Endothelial cell of umbilical vein (primary cell): ENCODE measurements at regions not wholly inside any gene's neighbourhood (a gene's known extent, or its start where the extent isn't known, plus 50 kb on each side); places are given as distances from the start of the nearest gene placed in this dataset.

Experiments
- BruUV-seq: library from RNA; stranded (reverse); fragments of 400-500 nt; replicated peaks from 2 replicates; lab custom pipeline; 2021; lab: Mats Ljungman, UMichigan
- CTCF ChIA-PET: fragments of 300-600, 350-600 bp; sonication (Branson Sonifier 250); formaldehyde crosslinking; loops from one replicate; lab custom pipeline; 2021; ENCODE audit warnings: antibody characterized with exemption, inconsistent platforms; lab: Charles Lee
- POLR2A ChIA-PET: fragments of 300-600, 350-600 bp; sonication (Branson Sonifier 250); formaldehyde crosslinking; loops from one replicate; lab custom pipeline; 2021; ENCODE audit warnings: antibody characterized with exemption, inconsistent platforms; lab: Charles Lee
- DNase-seq: peaks from one replicate; pipeline ENCODE4 v3.0.0-alpha.2; 2011; ENCODE audit warnings: low read depth, low spot score
- FAIRE-seq: peaks from 2 replicates; lab custom pipeline; 2011; peaks lifted over from hg19 to GRCh38; lab: Jason Lieb, UNC
- H2AFZ ChIP-seq: 2 replicates; pipeline ENCODE4 v1.6.0; 2012; ENCODE audit warnings: low read depth, low read length, control low read depth, inconsistent platforms
- H3K27ac ChIP-seq: 2 replicates; pipeline ENCODE4 v1.5.1; 2011; ENCODE audit warnings: low read depth, mild to moderate bottlenecking, control low read depth, low read length, moderate library complexity; ENCODE audit not compliant: insufficient read depth
- H3K27me3 ChIP-seq, 2 experiments: 2 replicates each; pipeline versions ENCODE4 v1.6.0 to v1.6.1; 2011; ENCODE audit warnings: low read length in 2 of 2, mixed read lengths in 1 of 2; ENCODE audit not compliant: control insufficient read depth in 2 of 2, insufficient read depth in 2 of 2
- H3K36me3 ChIP-seq, 2 experiments: 2 replicates in 1 of 2; 3 replicates in 1 of 2; pipeline ENCODE4 v1.5.1; 2011; ENCODE audit warnings: low read length in 2 of 2, mild to moderate bottlenecking in 1 of 2, moderate library complexity in 1 of 2; ENCODE audit not compliant: control insufficient read depth in 2 of 2, insufficient read depth in 2 of 2; ENCODE audit errors: extremely low read depth in 1 of 2
- H3K4me1 ChIP-seq: 3 replicates; pipeline ENCODE4 v1.5.1; 2011; ENCODE audit warnings: mild to moderate bottlenecking, low read length; ENCODE audit not compliant: control insufficient read depth, insufficient read depth; ENCODE audit errors: extremely low read depth
- H3K4me2 ChIP-seq: 2 replicates; pipeline ENCODE4 v1.6.1; 2011; ENCODE audit warnings: low read length, control low read depth, mixed read lengths; ENCODE audit not compliant: insufficient read depth
- H3K4me3 ChIP-seq, 3 experiments: fragments of 200-600 bp in 1 of 3; sonication (generic), shearing (Covaris generic) in 1 of 3; replicated peaks in 1 of 3; 2 replicates each; pipeline ENCODE4 v1.5.1; 2011 to 2016; ENCODE audit warnings: control low read depth in 3 of 3, low read length in 3 of 3, mild to moderate bottlenecking in 2 of 3, inconsistent platforms in 1 of 3, low read depth in 1 of 3, moderate library complexity in 1 of 3; ENCODE audit not compliant: insufficient read depth in 1 of 3
- H3K79me2 ChIP-seq: 2 replicates; pipeline ENCODE4 v1.6.0; 2012; ENCODE audit warnings: low read length, inconsistent platforms; ENCODE audit not compliant: control insufficient read depth, insufficient read depth
- H3K9ac ChIP-seq: replicated peaks from 2 replicates; pipeline ENCODE3; 2011; ENCODE audit warnings: low read length, control low read depth; ENCODE audit not compliant: insufficient read depth; ENCODE audit errors: extremely low read depth
- H3K9me1 ChIP-seq: replicated peaks from 3 replicates; pipeline ENCODE4 v1.6.0; 2011; ENCODE audit warnings: mild to moderate bottlenecking, low read length; ENCODE audit not compliant: control insufficient read depth, insufficient read depth; ENCODE audit errors: extremely low read depth
- H3K9me3 ChIP-seq: replicated peaks from 2 replicates; pipeline ENCODE4 v1.5.1; 2012; ENCODE audit warnings: low read length, inconsistent platforms; ENCODE audit not compliant: control insufficient read depth, insufficient read depth
- H4K20me1 ChIP-seq: replicated peaks from 2 replicates; pipeline ENCODE3; 2011; ENCODE audit warnings: mild to moderate bottlenecking, low read length; ENCODE audit not compliant: control insufficient read depth, insufficient read depth; ENCODE audit errors: extremely low read depth
- CTCF ChIP-seq, 2 donors: IDR thresholded peaks; 1 replicate in 1 of 2; 2 replicates in 1 of 2; pipeline ENCODE4 v1.5.1; 2011; ENCODE audit warnings: low read length in 2 of 2, mild to moderate bottlenecking in 2 of 2, moderate library complexity in 2 of 2, control low read depth in 1 of 2, inconsistent platforms in 1 of 2, low read depth in 1 of 2; ENCODE audit not compliant: insufficient read depth in 1 of 2; ENCODE audit errors: extremely low read depth in 1 of 2
- EZH2 ChIP-seq: IDR thresholded peaks from 2 replicates; pipeline ENCODE4 v1.6.1; 2012; ENCODE audit warnings: borderline replicate concordance, low read depth, mild to moderate bottlenecking, moderate library complexity, low read length, inconsistent platforms; ENCODE audit not compliant: severe bottlenecking
- FOS ChIP-seq: IDR thresholded peaks from 2 replicates; pipeline ENCODE4 v1.6.1; 2011; ENCODE audit warnings: mild to moderate bottlenecking, low read length, moderate library complexity, borderline replicate concordance; ENCODE audit not compliant: insufficient read depth
- GATA2 ChIP-seq: IDR thresholded peaks from 2 replicates; pipeline ENCODE4 v1.7.0; 2011; ENCODE audit warnings: low read depth, mild to moderate bottlenecking, moderate library complexity, mixed read lengths, low read length; ENCODE audit not compliant: insufficient read length, insufficient read depth
- JUN ChIP-seq: IDR thresholded peaks from 2 replicates; pipeline ENCODE4 v1.6.1; 2011; ENCODE audit warnings: borderline replicate concordance, low read depth; ENCODE audit not compliant: insufficient read length, insufficient read depth
- MAX ChIP-seq: IDR thresholded peaks from 2 replicates; pipeline ENCODE4 v1.6.1; 2011; ENCODE audit not compliant: insufficient read depth, insufficient read length
- MYC ChIP-seq: IDR thresholded peaks from one replicate; pipeline ENCODE4 v1.6.1; 2011; ENCODE audit warnings: mild to moderate bottlenecking, low read depth, low read length
- POLR2A ChIP-seq: IDR thresholded peaks from 2 replicates; pipeline ENCODE4 v1.6.1; 2012; ENCODE audit warnings: low read depth, mild to moderate bottlenecking, control low read depth, low read length
- POLR2AphosphoS5 ChIP-seq: IDR thresholded peaks from 2 replicates; pipeline ENCODE4 v1.6.1; 2012; ENCODE audit warnings: low read depth, mild to moderate bottlenecking, control low read depth, low read length, moderate library complexity; ENCODE audit not compliant: insufficient read depth
- dilution Hi-C: fragments of 300-500 bp; cut with MboI; formaldehyde crosslinking; loops from one replicate; pipeline ENCODE4 v1.15.0; 2019; ENCODE audit warnings: low sequenced_read_pairs; ENCODE audit not compliant: extremely low pct_ligation_motif_present
- intact Hi-C: fragments of 100-400 bp; cut with micrococcal nuclease; formaldehyde crosslinking; loops from one replicate; pipeline ENCODE4 v1.10.0; 2022

GRCh38 chr2:118693287-118693822, 154.1 kb downstream of the EN1 start:
- Histone ChIP-seq H3K27ac (no peak overlapping the region), H3K27me3 (no peaks in the 10 kb centered on the region), H3K9me3 (peaks cover 2% of the 10 kb centered on the region), H3K4me3 (no peak overlapping the region), H4K20me1 (no peaks in the 10 kb centered on the region), H3K4me2 (no peak overlapping the region), H3K4me1 (no peaks in the 10 kb centered on the region), H3K79me2 (no peaks in the 10 kb centered on the region), H3K36me3 (no peaks in the 10 kb centered on the region), H2AFZ (no peak overlapping the region), H3K9me1 (no peaks in the 10 kb centered on the region), H3K9ac (no peak overlapping the region)
- dilution Hi-C loops = no loop called here
- BruUV-seq = no TSS peak
- CTCF ChIA-PET = no interaction called here
- FAIRE-seq = no peak
- POLR2A ChIA-PET = no interaction called here
- DNase-seq = no peak
- TF ChIP-seq JUN (no peak), FOS (no peak), EZH2 (no peak), POLR2AphosphoS5 (no peak), MYC (no peak), POLR2A (no peak), GATA2 (no peak), MAX (no peak), CTCF (IDR thresholded peaks at IDR 0.05; ENCODE audit: extremely low read depth in 1 of 2, insufficient read depth in 1 of 2, low read depth in 1 of 2, low read length in 2 of 2) (no peak)
- intact Hi-C loops = no loop called here
